IMR-90 (cell line): ENCODE measurements at regions not wholly inside any gene's neighbourhood (a gene's known extent, or its start where the extent isn't known, plus 50 kb on each side); places are given as distances from the start of the nearest gene placed in this dataset.

Experiments used
- ATAC-seq: fragments of 200-7000 bp; cut with Tn5 transposase; 2 replicates; pipeline ENCODE4 v1.9.1; 2020; ENCODE audit warnings: low read depth, mild to moderate bottlenecking, moderate library complexity
- BruUV-seq: library from RNA; stranded (reverse); fragments of 400-500 nt; replicated peaks from 2 replicates; lab custom pipeline; 2021; lab: Mats Ljungman, UMichigan
- CTCF ChIA-PET: fragments of 300-600 bp; formaldehyde crosslinking; extraction: SDS; loops from one replicate; lab custom pipeline; 2021; ENCODE audit warnings: antibody characterized with exemption; lab: Yijun Ruan, JAX
- POLR2A ChIA-PET: fragments of 300-600 bp; sonication (Branson Sonifier 250); formaldehyde crosslinking; loops from one replicate; lab custom pipeline; 2022; ENCODE audit warnings: antibody characterized with exemption; ENCODE audit not compliant: unreplicated experiment; lab: Charles Lee
- DNase-seq: peaks from one replicate; pipeline ENCODE4 v3.0.0; 2013
- H2AFZ ChIP-seq: replicated peaks from 2 replicates; pipeline ENCODE3; 2013; ENCODE audit warnings: low read length, mild to moderate bottlenecking; ENCODE audit not compliant: poor library complexity
- H2AK5ac ChIP-seq: 2 replicates; pipeline ENCODE4 v1.6.1; 2013; ENCODE audit warnings: low read depth, low read length, inconsistent platforms
- H2AK9ac ChIP-seq: replicated peaks from 2 replicates; pipeline ENCODE3; 2013; ENCODE audit warnings: mild to moderate bottlenecking, low read depth, low read length, moderate library complexity; ENCODE audit not compliant: poor library complexity
- H2BK120ac ChIP-seq: 2 replicates; pipeline ENCODE4 v1.6.1; 2013; ENCODE audit warnings: low read depth, low read length, inconsistent platforms
- H2BK15ac ChIP-seq: 3 replicates; pipeline ENCODE4 v1.6.1; 2013; ENCODE audit warnings: low read depth, low read length, inconsistent platforms
- H2BK20ac ChIP-seq: 2 replicates; pipeline ENCODE4 v1.6.1; 2013; ENCODE audit warnings: low read depth, mild to moderate bottlenecking, inconsistent platforms, low read length, moderate library complexity
- H2BK5ac ChIP-seq: 2 replicates; pipeline ENCODE4 v1.6.1; 2013; ENCODE audit warnings: mild to moderate bottlenecking, low read depth, low read length, inconsistent platforms; ENCODE audit not compliant: poor library complexity, severe bottlenecking
- H3K14ac ChIP-seq: replicated peaks from 2 replicates; pipeline ENCODE4 v1.6.1; 2013; ENCODE audit warnings: low read depth, low read length, inconsistent platforms
- H3K18ac ChIP-seq: 2 replicates; pipeline ENCODE4 v1.6.1; 2013; ENCODE audit warnings: low read depth, low read length, control low read depth
- H3K23ac ChIP-seq: 2 replicates; pipeline ENCODE4 v1.6.1; 2013; ENCODE audit warnings: low read depth, low read length, inconsistent platforms
- H3K27ac ChIP-seq: 2 replicates; pipeline ENCODE4 v1.5.1; 2013; ENCODE audit warnings: mild to moderate bottlenecking, control low read depth, low read length; ENCODE audit not compliant: insufficient read depth
- H3K27me3 ChIP-seq: 2 replicates; pipeline ENCODE4 v1.6.1; 2013; ENCODE audit warnings: low read length; ENCODE audit not compliant: control insufficient read depth, insufficient read depth
- H3K36me3 ChIP-seq: 2 replicates; pipeline ENCODE4 v1.6.1; 2013; ENCODE audit warnings: low read length, mixed read lengths; ENCODE audit not compliant: control insufficient read depth, insufficient read depth
- H3K4ac ChIP-seq: 2 replicates; pipeline ENCODE4 v1.6.1; 2013; ENCODE audit warnings: low read depth, low read length, inconsistent platforms
- H3K4me1 ChIP-seq: 2 replicates; pipeline ENCODE4 v1.6.1; 2013; ENCODE audit warnings: low read length, mixed read lengths; ENCODE audit not compliant: control insufficient read depth, insufficient read depth
- H3K4me2 ChIP-seq: 2 replicates; pipeline ENCODE4 v1.6.1; 2013; ENCODE audit warnings: low read depth, mild to moderate bottlenecking, control low read depth, low read length, moderate library complexity
- H3K4me3 ChIP-seq: 2 replicates; pipeline ENCODE4 v1.5.1; 2013; ENCODE audit warnings: low read depth, mild to moderate bottlenecking, control low read depth, low read length, moderate library complexity; ENCODE audit not compliant: insufficient read depth
- H3K56ac ChIP-seq: 2 replicates; pipeline ENCODE4 v1.6.1; 2013; ENCODE audit warnings: low read length, inconsistent platforms; ENCODE audit not compliant: insufficient read depth; ENCODE audit errors: extremely low read depth
- H3K79me1 ChIP-seq, 2 experiments: 2 replicates each; pipeline ENCODE4 v1.6.1; 2013; ENCODE audit warnings: low read length in 2 of 2, inconsistent platforms in 1 of 2, low read depth in 1 of 2
- H3K9ac ChIP-seq: 2 replicates; pipeline ENCODE4 v1.6.1; 2013; ENCODE audit warnings: low read depth, low read length, control low read depth
- H3K9me1 ChIP-seq: 2 replicates; pipeline ENCODE4 v1.6.1; 2013; ENCODE audit warnings: low read length, inconsistent platforms; ENCODE audit not compliant: insufficient read depth
- H3K9me3 ChIP-seq: 2 replicates; pipeline ENCODE4 v1.6.1; 2013; ENCODE audit warnings: low read length; ENCODE audit not compliant: control insufficient read depth, insufficient read depth
- H4K20me1 ChIP-seq: 2 replicates; pipeline ENCODE4 v1.6.1; 2013; ENCODE audit warnings: low read length, inconsistent platforms; ENCODE audit not compliant: insufficient read depth
- H4K5ac ChIP-seq: 2 replicates; pipeline ENCODE4 v1.6.1; 2013; ENCODE audit warnings: mild to moderate bottlenecking, low read depth, low read length, control low read depth
- H4K8ac ChIP-seq, 2 experiments: 2 replicates each; pipeline ENCODE4 v1.6.1; 2013; ENCODE audit warnings: low read depth in 2 of 2, low read length in 2 of 2, control low read depth in 1 of 2, inconsistent platforms in 1 of 2
- H4K91ac ChIP-seq: 2 replicates; pipeline ENCODE4 v1.6.1; 2013; ENCODE audit warnings: low read depth, low read length, inconsistent platforms; ENCODE audit not compliant: insufficient read depth
- BHLHE40 ChIP-seq: fragments of 150-350 bp; IDR thresholded peaks from 2 replicates; pipeline ENCODE4 v1.6.1; 2016; ENCODE audit warnings: mild to moderate bottlenecking, low read depth, low read length
- CEBPB ChIP-seq: IDR thresholded peaks from 2 replicates; pipeline ENCODE4 v1.6.1; 2012; ENCODE audit warnings: low read depth, low read length, improper control_type of control experiment
- FOS ChIP-seq: fragments of 150-350 bp; IDR thresholded peaks from 2 replicates; pipeline ENCODE4 v1.6.1; 2016; ENCODE audit warnings: low read depth, low read length
- MAFK ChIP-seq: IDR thresholded peaks from 2 replicates; pipeline ENCODE4 v1.6.1; 2012; ENCODE audit warnings: low read depth, low read length, improper control_type of control experiment
- MAZ ChIP-seq: IDR thresholded peaks from 2 replicates; pipeline ENCODE4 v1.6.1; 2012; ENCODE audit warnings: low read depth, mild to moderate bottlenecking, low read length, improper control_type of control experiment, moderate library complexity, borderline replicate concordance
- MXI1 ChIP-seq: IDR thresholded peaks from 2 replicates; pipeline ENCODE4 v1.6.1; 2012; ENCODE audit warnings: low read depth, mild to moderate bottlenecking, low read length, moderate library complexity, borderline replicate concordance
- POLR2A ChIP-seq: IDR thresholded peaks from 2 replicates; pipeline ENCODE4 v1.6.1; 2012; ENCODE audit warnings: mild to moderate bottlenecking, low read depth, low read length
- RCOR1 ChIP-seq: IDR thresholded peaks from 2 replicates; pipeline ENCODE4 v1.6.1; 2012; ENCODE audit warnings: mild to moderate bottlenecking, low read length, improper control_type of control experiment; ENCODE audit not compliant: insufficient replicate concordance
- RFX5 ChIP-seq: IDR thresholded peaks from 2 replicates; pipeline ENCODE4 v1.8.0; 2012; ENCODE audit warnings: low read depth, mild to moderate bottlenecking, low read length, moderate library complexity
- SMC3 ChIP-seq: fragments of 150-350 bp; IDR thresholded peaks from 2 replicates; pipeline ENCODE4 v1.6.1; 2016; ENCODE audit warnings: low read depth, mild to moderate bottlenecking, antibody characterized with exemption, low read length, moderate library complexity
- WGBS, 2 experiments: methylation state at CpG; one replicate each; pipeline versions ENCODE4 v1.1.5 to v1.1.7; 2013; ENCODE audit warnings: missing lambda C conversion rate in 2 of 2; ENCODE audit not compliant: insufficient read length in 1 of 2; ENCODE audit errors: extremely low coverage in 2 of 2; 5-methylcytosine and 5-hydroxymethylcytosine counted together
- dilution Hi-C: fragments of 300-500 bp; cut with HindIII; formaldehyde crosslinking; loops from one replicate; pipeline ENCODE4 v1.14.3; 2018; ENCODE audit warnings: low sequenced_read_pairs; ENCODE audit not compliant: unreplicated experiment
- in situ Hi-C: fragments of 300-500 bp; cut with MboI; formaldehyde crosslinking; loops from 3 replicates; pipeline ENCODE4 v1.14.3; 2019; ENCODE audit warnings: low sequenced_read_pairs, inconsistent platforms, mixed read lengths
- intact Hi-C: fragments of 100-400 bp; cut with micrococcal nuclease; formaldehyde crosslinking; loops from 2 replicates; pipeline ENCODE4 v1.10.0; 2022
- TF ChIP-seq, protein P1 (sequence below): conservative IDR thresholded peaks from 2 replicates; pipeline ENCODE4 v1.5.1; 2012; ENCODE audit warnings: mild to moderate bottlenecking, low read depth, low read length, improper control_type of control experiment

DNA sequence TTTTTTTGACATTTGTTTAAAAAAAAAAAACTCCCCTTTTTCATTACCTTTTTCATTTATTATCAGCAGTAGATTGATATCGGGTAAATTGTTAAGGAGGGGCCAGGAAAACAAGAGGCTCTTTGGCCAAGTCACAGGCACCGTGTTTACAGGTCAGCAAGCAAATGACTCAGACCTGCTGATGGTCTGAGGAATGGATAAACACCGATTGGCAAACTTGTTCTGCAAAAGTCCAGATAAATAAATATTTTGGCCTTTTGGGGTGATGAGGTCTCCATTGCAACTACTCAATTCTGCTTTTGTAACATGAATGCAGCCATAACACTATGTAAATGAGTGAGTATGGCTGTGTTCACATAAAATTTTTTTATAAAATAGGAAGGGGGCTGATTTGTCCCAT is 94.0 kb downstream of the RPS29 start:
- H2BK20ac ChIP-seq: no peak overlapping the region
- H2BK5ac ChIP-seq: no peak overlapping the region
- no peak overlapping the region for H2AFZ ChIP-seq
- DNase-seq: no peak
- WGBS, 2 experiments: no CpG with 5 or more reads among the region's 3 CpGs
- H3K56ac ChIP-seq: no peak overlapping the region
- H3K79me1 ChIP-seq: no peaks in the 10 kb centered on the region
- ChIA-PET POLR2A (no interaction called here), CTCF (no interaction called here)
- ATAC-seq: no peak
- no peak overlapping the region for H4K8ac ChIP-seq
- no peak overlapping the region for H2BK15ac ChIP-seq
- no peak overlapping the region for H3K9ac ChIP-seq
- no peak overlapping the region for H3K23ac ChIP-seq
- peaks cover 4% of the 10 kb centered on the region for H3K27me3 ChIP-seq
- no peak overlapping the region for H3K27ac ChIP-seq
- H4K91ac ChIP-seq: no peak overlapping the region
- no peak overlapping the region for H3K18ac ChIP-seq
- intact Hi-C loops (no loop called here), dilution Hi-C loops (no loop called here), in situ Hi-C loops (no loop called here)
- H3K9me1 ChIP-seq: no peaks in the 10 kb centered on the region
- no peaks in the 10 kb centered on the region for H4K20me1 ChIP-seq
- no peaks in the 10 kb centered on the region for H3K9me3 ChIP-seq
- H3K14ac ChIP-seq: no peak overlapping the region
- H3K4me2 ChIP-seq: no peak overlapping the region
- no TSS peak for BruUV-seq
- TF ChIP-seq, protein P1, sequence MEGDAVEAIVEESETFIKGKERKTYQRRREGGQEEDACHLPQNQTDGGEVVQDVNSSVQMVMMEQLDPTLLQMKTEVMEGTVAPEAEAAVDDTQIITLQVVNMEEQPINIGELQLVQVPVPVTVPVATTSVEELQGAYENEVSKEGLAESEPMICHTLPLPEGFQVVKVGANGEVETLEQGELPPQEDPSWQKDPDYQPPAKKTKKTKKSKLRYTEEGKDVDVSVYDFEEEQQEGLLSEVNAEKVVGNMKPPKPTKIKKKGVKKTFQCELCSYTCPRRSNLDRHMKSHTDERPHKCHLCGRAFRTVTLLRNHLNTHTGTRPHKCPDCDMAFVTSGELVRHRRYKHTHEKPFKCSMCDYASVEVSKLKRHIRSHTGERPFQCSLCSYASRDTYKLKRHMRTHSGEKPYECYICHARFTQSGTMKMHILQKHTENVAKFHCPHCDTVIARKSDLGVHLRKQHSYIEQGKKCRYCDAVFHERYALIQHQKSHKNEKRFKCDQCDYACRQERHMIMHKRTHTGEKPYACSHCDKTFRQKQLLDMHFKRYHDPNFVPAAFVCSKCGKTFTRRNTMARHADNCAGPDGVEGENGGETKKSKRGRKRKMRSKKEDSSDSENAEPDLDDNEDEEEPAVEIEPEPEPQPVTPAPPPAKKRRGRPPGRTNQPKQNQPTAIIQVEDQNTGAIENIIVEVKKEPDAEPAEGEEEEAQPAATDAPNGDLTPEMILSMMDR: no peak
- TF ChIP-seq CEBPB: no peak
- TF ChIP-seq POLR2A: no peak
- no peak for TF ChIP-seq FOS
- TF ChIP-seq MXI1: no peak
- TF ChIP-seq SMC3: no peak
- no peak for TF ChIP-seq BHLHE40
- TF ChIP-seq MAZ: no peak
- TF ChIP-seq RCOR1: no peak
- no peak for TF ChIP-seq MAFK
- TF ChIP-seq RFX5: no peak
- H2AK9ac ChIP-seq: no peak overlapping the region
- H3K4me3 ChIP-seq: no peak overlapping the region
- H3K4ac ChIP-seq: no peak overlapping the region
- no peaks in the 10 kb centered on the region for H3K4me1 ChIP-seq
- H2BK120ac ChIP-seq: no peak overlapping the region
- H4K5ac ChIP-seq: no peak overlapping the region
- no peak overlapping the region for H2AK5ac ChIP-seq
- no peaks in the 10 kb centered on the region for H3K36me3 ChIP-seq
